Upper lobe of left lung (tissue), 4 donors: ENCODE measurements at regions not wholly inside any gene's neighbourhood (a gene's known extent, or its start where the extent isn't known, plus 50 kb on each side); places are given as distances from the start of the nearest gene placed in this dataset.
"Not testable (repeated sequence)": the region's sequence is repeated elsewhere in the genome, so short reads cannot be mapped to it uniquely, and the experiment has no call there.

Source experiments
- POLR2AphosphoS5 ChIP-seq, 2 donors: sonication (generic); formaldehyde crosslinking; IDR thresholded peaks; one replicate each; pipeline ENCODE4 v1.5.1; 2017; ENCODE audit warnings: antibody characterized with exemption in 2 of 2
- TF ChIP-seq, protein P1 (sequence below), 6 experiments: fragments of 450-650 bp in 4 of 6; fragments of 200-600 bp in 2 of 6; sonication (generic) in 2 of 6; IDR thresholded peaks; one replicate each; pipeline ENCODE4 v1.5.1; 2016 to 2019; ENCODE audit warnings: antibody characterized with exemption in 6 of 6

DNA sequence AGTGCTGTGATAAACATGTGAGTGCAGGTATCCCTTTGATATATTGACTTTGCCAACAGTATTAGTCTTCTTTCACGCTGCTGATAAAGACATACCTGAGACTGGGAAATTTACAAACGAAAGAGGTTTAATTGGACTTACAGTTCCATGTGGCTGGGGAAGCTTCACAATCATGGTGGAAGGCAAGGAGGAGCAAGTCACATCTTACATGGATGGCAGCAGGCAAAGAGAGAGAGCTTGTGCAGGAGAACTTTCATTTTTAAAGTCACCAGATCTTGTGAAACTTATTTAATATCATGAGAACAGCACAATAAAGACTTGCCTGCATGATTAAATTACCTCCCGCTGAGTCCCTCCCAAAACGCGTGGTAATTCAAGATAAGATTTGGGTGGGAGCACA, 277.9 kb upstream of the GCFC2 start:
- TF ChIP-seq, protein P1, sequence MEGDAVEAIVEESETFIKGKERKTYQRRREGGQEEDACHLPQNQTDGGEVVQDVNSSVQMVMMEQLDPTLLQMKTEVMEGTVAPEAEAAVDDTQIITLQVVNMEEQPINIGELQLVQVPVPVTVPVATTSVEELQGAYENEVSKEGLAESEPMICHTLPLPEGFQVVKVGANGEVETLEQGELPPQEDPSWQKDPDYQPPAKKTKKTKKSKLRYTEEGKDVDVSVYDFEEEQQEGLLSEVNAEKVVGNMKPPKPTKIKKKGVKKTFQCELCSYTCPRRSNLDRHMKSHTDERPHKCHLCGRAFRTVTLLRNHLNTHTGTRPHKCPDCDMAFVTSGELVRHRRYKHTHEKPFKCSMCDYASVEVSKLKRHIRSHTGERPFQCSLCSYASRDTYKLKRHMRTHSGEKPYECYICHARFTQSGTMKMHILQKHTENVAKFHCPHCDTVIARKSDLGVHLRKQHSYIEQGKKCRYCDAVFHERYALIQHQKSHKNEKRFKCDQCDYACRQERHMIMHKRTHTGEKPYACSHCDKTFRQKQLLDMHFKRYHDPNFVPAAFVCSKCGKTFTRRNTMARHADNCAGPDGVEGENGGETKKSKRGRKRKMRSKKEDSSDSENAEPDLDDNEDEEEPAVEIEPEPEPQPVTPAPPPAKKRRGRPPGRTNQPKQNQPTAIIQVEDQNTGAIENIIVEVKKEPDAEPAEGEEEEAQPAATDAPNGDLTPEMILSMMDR (IDR thresholded peaks at IDR 0.05) = not testable (repeated sequence)
- TF ChIP-seq POLR2AphosphoS5 (IDR thresholded peaks at IDR 0.05) = not testable (repeated sequence)
